CD14-positive monocyte (primary cell): ENCODE measurements at regions not wholly inside any gene's neighbourhood (a gene's known extent, or its start where the extent isn't known, plus 50 kb on each side); places are given as distances from the start of the nearest gene placed in this dataset.
"Not testable (repeated sequence)": the region's sequence is repeated elsewhere in the genome, so short reads cannot be mapped to it uniquely, and the experiment has no call there.

Source experiments
- DNase-seq, 3 donors: peaks; one replicate each; pipeline ENCODE4 v3.0.0-alpha.2; 2011 to 2022
- H2AFZ ChIP-seq: 2 replicates; pipeline ENCODE4 v1.6.0; 2012; ENCODE audit warnings: mild to moderate bottlenecking, low read depth, low read length, inconsistent platforms; ENCODE audit not compliant: insufficient read depth, poor library complexity, severe bottlenecking
- H3K27ac ChIP-seq, 2 donors: 1 replicate in 1 of 2; 2 replicates in 1 of 2; pipeline ENCODE4 v1.5.1; 2012 to 2013; ENCODE audit warnings: low read length in 2 of 2, control low read depth in 1 of 2, inconsistent platforms in 1 of 2, low read depth in 1 of 2, mild to moderate bottlenecking in 1 of 2
- H3K27me3 ChIP-seq, 2 donors: one replicate each; pipeline versions ENCODE4 v1.6.0 to v1.6.1; 2011 to 2013; ENCODE audit warnings: low read length in 2 of 2; ENCODE audit not compliant: control insufficient read depth in 2 of 2, insufficient read depth in 2 of 2
- H3K36me3 ChIP-seq, 2 donors: replicated peaks in 1 of 2; 1 replicate in 1 of 2; 2 replicates in 1 of 2; pipeline versions ENCODE4 v1.5.1 to v1.6.1; 2012 to 2013; ENCODE audit warnings: low read length in 2 of 2, control low read depth in 1 of 2, inconsistent platforms in 1 of 2, mild to moderate bottlenecking in 1 of 2; ENCODE audit not compliant: insufficient read depth in 2 of 2, control insufficient read depth in 1 of 2
- H3K4me1 ChIP-seq, 2 donors: 1 replicate in 1 of 2; 2 replicates in 1 of 2; pipeline versions ENCODE4 v1.5.1 to v1.6.1; 2012 to 2013; ENCODE audit warnings: low read length in 2 of 2, control low read depth in 1 of 2, inconsistent platforms in 1 of 2, mild to moderate bottlenecking in 1 of 2, moderate library complexity in 1 of 2; ENCODE audit not compliant: insufficient read depth in 2 of 2, control insufficient read depth in 1 of 2
- H3K4me2 ChIP-seq: replicated peaks from 2 replicates; pipeline ENCODE3; 2012; ENCODE audit warnings: low read length, moderate library complexity, mild to moderate bottlenecking; ENCODE audit not compliant: poor library complexity, severe bottlenecking; ENCODE audit errors: extremely low read depth
- H3K4me3 ChIP-seq, 3 experiments: fragments of 200-600 bp in 1 of 3; sonication (generic) in 1 of 3; replicated peaks in 1 of 3; 1 replicate in 2 of 3; 2 replicates in 1 of 3; pipeline ENCODE4 v1.5.1; 2011 to 2013; ENCODE audit warnings: low read length in 3 of 3, mild to moderate bottlenecking in 3 of 3, control low read depth in 2 of 3, low read depth in 2 of 3, inconsistent platforms in 1 of 3, moderate library complexity in 1 of 3
- H3K79me2 ChIP-seq: 2 replicates; pipeline ENCODE4 v1.6.0; 2012; ENCODE audit warnings: mild to moderate bottlenecking, control low read depth, inconsistent platforms, low read length, moderate library complexity; ENCODE audit not compliant: insufficient read depth
- H3K9ac ChIP-seq: 2 replicates; pipeline ENCODE4 v1.6.0; 2017; ENCODE audit warnings: low read length, mild to moderate bottlenecking; ENCODE audit not compliant: insufficient read depth, poor library complexity, severe bottlenecking
- H3K9me3 ChIP-seq, 2 donors: replicated peaks in 1 of 2; 1 replicate in 1 of 2; 2 replicates in 1 of 2; pipeline versions ENCODE4 v1.5.1 to v1.6.1; 2012 to 2013; ENCODE audit warnings: low read length in 2 of 2, control low read depth in 1 of 2; ENCODE audit not compliant: control insufficient read depth in 1 of 2, insufficient read depth in 1 of 2
- H4K20me1 ChIP-seq: 2 replicates; pipeline ENCODE4 v1.6.0; 2012; ENCODE audit warnings: mild to moderate bottlenecking, low read length, control low read depth, moderate library complexity; ENCODE audit not compliant: insufficient read depth
- H3K27ac Mint-ChIP-seq, 7 donors: one replicate each; pipeline ENCODE4 v1.8.0; 2020; ENCODE audit warnings: mild to moderate bottlenecking in 7 of 7, mixed read lengths in 7 of 7, moderate library complexity in 6 of 7, inconsistent platforms in 2 of 7
- H3K27me3 Mint-ChIP-seq, 3 donors: one replicate each; pipeline ENCODE4 v1.8.0; 2021 to 2022; ENCODE audit warnings: low read depth in 3 of 3, mild to moderate bottlenecking in 3 of 3, mixed read lengths in 3 of 3, moderate library complexity in 3 of 3, inconsistent platforms in 1 of 3
- H3K36me3 Mint-ChIP-seq, 2 donors: one replicate each; pipeline ENCODE4 v1.8.0; 2020; ENCODE audit warnings: mixed read lengths in 2 of 2, inconsistent platforms in 1 of 2, mild to moderate bottlenecking in 1 of 2
- H3K4me1 Mint-ChIP-seq: one replicate; pipeline ENCODE4 v1.8.0; 2020; ENCODE audit warnings: mild to moderate bottlenecking, mixed read lengths
- H3K4me3 Mint-ChIP-seq, 2 donors: one replicate each; pipeline ENCODE4 v1.8.0; 2020; ENCODE audit warnings: mild to moderate bottlenecking in 2 of 2, mixed read lengths in 2 of 2, moderate library complexity in 1 of 2
- H3K9me3 Mint-ChIP-seq, 7 donors: one replicate each; pipeline ENCODE4 v1.8.0; 2020 to 2022; ENCODE audit warnings: mixed read lengths in 7 of 7, mild to moderate bottlenecking in 6 of 7, moderate library complexity in 6 of 7, inconsistent platforms in 2 of 7
- WGBS: methylation state at CpG from one replicate; pipeline ENCODE4 v1.1.5; 2013; ENCODE audit warnings: missing lambda C conversion rate; ENCODE audit not compliant: insufficient coverage; 5-methylcytosine and 5-hydroxymethylcytosine counted together
- intact Hi-C, 2 donors: fragments of 100-400 bp; cut with micrococcal nuclease; formaldehyde crosslinking; loops; one replicate each; pipeline versions ENCODE4 v1.15.0 to v1.15.1; 2023

DNA sequence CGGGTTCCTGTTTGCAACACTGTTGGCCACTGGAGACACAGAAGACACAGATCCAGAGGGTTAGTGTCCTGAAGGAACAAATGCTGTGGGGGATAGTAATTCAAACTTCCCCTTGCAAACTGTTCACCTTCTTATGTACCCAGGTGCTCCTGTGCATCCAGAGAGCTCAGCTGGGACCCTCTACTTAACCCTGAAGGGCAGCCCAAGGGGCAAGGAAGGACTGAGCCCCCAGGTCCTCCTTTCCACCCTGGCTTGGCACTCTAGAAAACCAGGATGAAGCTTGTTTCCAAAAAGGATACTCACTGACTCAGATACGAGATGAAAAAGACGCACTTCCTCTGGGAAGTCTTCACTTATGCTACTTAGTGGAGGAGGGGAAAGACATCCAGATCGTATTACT, 78.2 kb upstream of the TNK2 start:
- H4K20me1 ChIP-seq, H3K27ac Mint-ChIP-seq, H3K27me3 ChIP-seq, H3K9me3 Mint-ChIP-seq, H3K27me3 Mint-ChIP-seq, H3K27ac ChIP-seq, DNase-seq, H3K79me2 ChIP-seq, H3K4me2 ChIP-seq, H3K4me3 Mint-ChIP-seq, H3K4me1 Mint-ChIP-seq, intact Hi-C loops, H3K9ac ChIP-seq, H3K9me3 ChIP-seq, H3K4me3 ChIP-seq, H2AFZ ChIP-seq, H3K4me1 ChIP-seq: not testable (repeated sequence)
- no CpG with 5 or more reads among the region's 4 CpGs for WGBS
- H3K36me3 ChIP-seq: peaks cover 10 to 33% of the 10 kb centered on the region in 2 donors
- H3K36me3 Mint-ChIP-seq: peaks cover 17 to 26% of the 10 kb centered on the region in 2 donors

DNA sequence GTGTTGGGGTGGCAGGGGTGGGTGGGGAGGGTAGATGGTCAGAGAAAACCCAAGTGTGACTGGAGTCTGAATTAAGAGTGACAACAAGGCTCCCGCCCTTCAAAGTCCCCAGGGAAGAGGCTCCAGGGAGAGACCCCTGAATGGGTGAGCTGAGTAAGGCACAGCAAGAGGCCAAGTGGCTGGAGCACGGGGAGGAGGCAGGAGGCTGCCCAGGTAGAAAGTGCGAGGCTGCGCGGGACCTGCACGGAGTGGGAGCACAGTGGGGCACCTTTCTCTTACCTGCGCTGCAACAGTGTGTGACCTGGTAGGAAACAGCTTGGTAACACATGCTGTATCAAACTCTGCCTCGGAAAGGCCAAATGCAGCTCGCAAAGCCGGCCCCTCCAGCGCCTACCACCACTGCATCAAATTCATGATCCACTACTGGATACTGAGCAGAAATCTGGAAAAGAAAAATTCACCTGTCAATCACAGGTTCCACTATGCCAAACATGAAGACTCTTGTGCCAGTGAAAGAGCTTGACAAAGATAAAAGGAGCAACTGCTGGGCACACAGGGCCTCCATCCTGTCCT, 77.1 kb upstream of the TNK2 start:
- H2AFZ ChIP-seq, H3K9me3 ChIP-seq, H3K4me2 ChIP-seq, H4K20me1 ChIP-seq, H3K4me1 ChIP-seq, DNase-seq, H3K27me3 ChIP-seq, H3K27ac ChIP-seq, H3K9ac ChIP-seq, intact Hi-C loops, H3K9me3 Mint-ChIP-seq, H3K27ac Mint-ChIP-seq, H3K27me3 Mint-ChIP-seq, H3K4me1 Mint-ChIP-seq, H3K79me2 ChIP-seq, H3K4me3 ChIP-seq, H3K4me3 Mint-ChIP-seq: not testable (repeated sequence)
- WGBS: no CpG with 5 or more reads among the region's 11 CpGs
- peaks cover 10 to 34% of the 10 kb centered on the region in 2 donors for H3K36me3 ChIP-seq
- H3K36me3 Mint-ChIP-seq: peaks cover 19 to 31% of the 10 kb centered on the region in 2 donors

DNA sequence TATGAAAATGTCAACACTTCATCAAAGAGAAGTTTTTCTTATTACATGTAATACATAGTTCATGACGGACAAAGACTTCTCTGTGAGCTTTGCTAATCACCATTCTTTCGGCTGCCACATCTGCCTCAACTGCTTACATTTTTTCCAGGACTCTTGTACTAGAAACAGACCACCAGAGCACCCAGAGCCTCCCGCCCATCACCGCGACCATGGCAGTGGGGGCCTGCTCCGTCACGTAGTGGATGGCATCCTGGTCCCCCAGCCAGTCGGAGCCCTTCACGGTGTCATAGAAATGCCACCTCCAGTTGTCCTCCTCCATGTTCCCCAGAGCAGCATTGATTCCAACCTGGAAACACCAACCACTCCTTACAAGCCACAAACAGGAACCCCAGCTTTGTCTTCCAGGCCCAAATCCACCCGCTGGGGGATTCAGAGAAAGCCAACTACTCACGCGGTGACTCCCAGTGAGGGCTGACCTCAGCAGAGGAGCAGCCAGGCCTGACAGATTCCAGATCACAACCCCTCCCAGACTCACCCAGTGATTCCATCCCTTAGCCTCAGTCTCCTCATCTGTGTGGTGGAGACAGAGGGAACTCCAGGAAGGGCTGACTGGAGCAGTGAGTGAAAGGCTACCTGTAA, 76.2 kb upstream of the TNK2 start:
- H3K4me3 ChIP-seq, H3K27ac ChIP-seq, intact Hi-C loops, H3K4me3 Mint-ChIP-seq, H3K27ac Mint-ChIP-seq, H3K9me3 ChIP-seq, H3K9ac ChIP-seq, H2AFZ ChIP-seq, H4K20me1 ChIP-seq, DNase-seq, H3K27me3 Mint-ChIP-seq, H3K9me3 Mint-ChIP-seq, H3K4me1 Mint-ChIP-seq, H3K4me1 ChIP-seq, H3K27me3 ChIP-seq, H3K4me2 ChIP-seq, H3K79me2 ChIP-seq: not testable (repeated sequence)
- peaks cover 22 to 38% of the 10 kb centered on the region in 2 donors for H3K36me3 Mint-ChIP-seq
- 97% methylated on average over 5 of the region's 12 CpGs for WGBS
- peaks cover 10 to 34% of the 10 kb centered on the region in 2 donors for H3K36me3 ChIP-seq

DNA sequence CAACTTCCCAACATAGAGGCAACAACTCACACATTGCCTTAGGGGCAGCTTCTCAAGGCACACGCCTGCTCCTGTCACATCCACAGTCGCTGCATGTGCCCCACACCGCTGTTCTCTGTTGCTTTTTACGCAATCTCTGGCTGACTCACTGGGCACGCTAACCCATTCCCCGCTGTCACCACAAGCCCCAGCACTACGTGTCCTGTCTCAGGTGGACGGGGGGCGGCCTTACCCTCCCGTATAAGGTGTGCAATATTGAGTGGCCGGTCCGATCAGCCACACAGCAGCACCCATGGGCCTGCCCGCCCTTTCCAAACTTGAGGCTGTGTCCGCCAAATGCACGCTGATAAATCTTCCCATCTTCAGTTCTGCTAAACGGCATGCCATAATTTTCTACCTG, 75.5 kb upstream of the TNK2 start:
- H3K27me3 Mint-ChIP-seq, H3K4me3 Mint-ChIP-seq, DNase-seq, H2AFZ ChIP-seq, H4K20me1 ChIP-seq, H3K4me2 ChIP-seq, H3K27ac ChIP-seq, H3K4me3 ChIP-seq, H3K27me3 ChIP-seq, H3K9ac ChIP-seq, H3K79me2 ChIP-seq, H3K9me3 Mint-ChIP-seq, intact Hi-C loops, H3K4me1 ChIP-seq, H3K4me1 Mint-ChIP-seq, H3K9me3 ChIP-seq: not testable (repeated sequence)
- 39% methylated on average over 12 of the region's 16 CpGs for WGBS
- Mint-ChIP-seq H3K27ac (peak overlapping the region in 1 of 7 donors; percentile 11), H3K36me3 (peaks cover 25 to 44% of the 10 kb centered on the region in 2 donors)
- peaks cover 14 to 40% of the 10 kb centered on the region in 2 donors for H3K36me3 ChIP-seq
